A673 (cell line): ENCODE measurements at regions not wholly inside any gene's neighbourhood (a gene's known extent, or its start where the extent isn't known, plus 50 kb on each side); places are given as distances from the start of the nearest gene placed in this dataset.

Experiments used
- BruUV-seq: library from RNA; stranded (reverse); fragments of 400-500 nt; replicated peaks from 2 replicates; lab custom pipeline; 2021; lab: Mats Ljungman, UMichigan
- CTCF ChIA-PET: fragments of 300-600 bp; sonication (Branson Sonifier 250); formaldehyde crosslinking; loops from one replicate; lab custom pipeline; 2022; ENCODE audit warnings: antibody characterized with exemption; lab: Charles Lee
- POLR2A ChIA-PET: fragments of 300-600 bp; sonication (Branson Sonifier 250); formaldehyde crosslinking; loops from one replicate; lab custom pipeline; 2022; ENCODE audit warnings: antibody characterized with exemption; ENCODE audit not compliant: low non-redundant PET; lab: Charles Lee
- DNase-seq: peaks from one replicate; pipeline ENCODE4 v3.0.0-alpha.2; 2015; ENCODE audit warnings: low spot score
- H3K27ac ChIP-seq: fragments of 200-600 bp; sonication (generic); 2 replicates; pipeline ENCODE4 v1.5.1; 2016; ENCODE audit warnings: mixed run types, low read depth, mild to moderate bottlenecking, mixed read lengths, antibody characterized with exemption, low read length; ENCODE audit not compliant: poor library complexity, severe bottlenecking
- H3K27me3 ChIP-seq: fragments of 200-600 bp; sonication (generic); replicated peaks from 2 replicates; pipeline ENCODE4 v1.6.1; 2017; ENCODE audit warnings: mixed run types, low read depth, mild to moderate bottlenecking, mixed read lengths, antibody characterized with exemption, low read length; ENCODE audit not compliant: insufficient read depth, poor library complexity
- H3K36me3 ChIP-seq: fragments of 200-600 bp; sonication (generic); 2 replicates; pipeline ENCODE4 v1.6.1; 2016; ENCODE audit warnings: mixed run types, mild to moderate bottlenecking, mixed read lengths, antibody characterized with exemption, low read length; ENCODE audit not compliant: insufficient read depth, poor library complexity, severe bottlenecking
- H3K4me1 ChIP-seq: fragments of 200-600 bp; sonication (generic); 2 replicates; pipeline ENCODE4 v1.6.1; 2017; ENCODE audit warnings: mixed run types, mild to moderate bottlenecking, mixed read lengths, antibody characterized with exemption, low read length; ENCODE audit not compliant: insufficient read depth, poor library complexity, severe bottlenecking
- H3K4me3 ChIP-seq: fragments of 200-600 bp; sonication (generic); 2 replicates; pipeline ENCODE4 v1.5.1; 2016; ENCODE audit warnings: low read depth, mixed run types, mild to moderate bottlenecking, mixed read lengths, low read length; ENCODE audit not compliant: poor library complexity, severe bottlenecking
- H3K9me3 ChIP-seq: fragments of 200-600 bp; sonication (generic); 2 replicates; pipeline ENCODE4 v1.6.1; 2016; ENCODE audit warnings: mixed run types, low read depth, mild to moderate bottlenecking, mixed read lengths, antibody characterized with exemption, low read length; ENCODE audit not compliant: poor library complexity, severe bottlenecking
- CTCF ChIP-seq: fragments of 300-800, 200-600 bp; sonication (generic); conservative IDR thresholded peaks from 2 replicates; pipeline ENCODE4 v1.5.1; 2017; ENCODE audit warnings: low read depth, mild to moderate bottlenecking, antibody characterized with exemption, low read length, moderate library complexity, mixed read lengths
- EZH2 ChIP-seq: fragments of 200-600 bp; sonication (generic); IDR thresholded peaks from 2 replicates; pipeline ENCODE4 v1.6.1; 2017; ENCODE audit warnings: borderline replicate concordance, low read depth, mild to moderate bottlenecking, mixed read lengths, antibody characterized with exemption, low read length; ENCODE audit not compliant: poor library complexity, severe bottlenecking
- intact Hi-C: fragments of 100-400 bp; cut with micrococcal nuclease; formaldehyde crosslinking; loops from one replicate; pipeline ENCODE4 v1.10.0; 2022; ENCODE audit not compliant: unreplicated experiment

GRCh38 chr15:31887246-31887645, 143.1 kb upstream of the CHRNA7 start:
- TF ChIP-seq EZH2, result no peak
- 0 out of 2 replicates have a peak, but pooled peaks have one; percentile 12 for TF ChIP-seq CTCF
- no peak for DNase-seq
- no peak overlapping the region for H3K27ac ChIP-seq
- intact Hi-C loops, result no loop called here
- no peaks in the 10 kb centered on the region for H3K27me3 ChIP-seq
- ChIA-PET POLR2A (no interaction called here), CTCF (no interaction called here)
- no TSS peak for BruUV-seq
- no peaks in the 10 kb centered on the region for H3K36me3 ChIP-seq
- no peaks in the 10 kb centered on the region for H3K4me1 ChIP-seq
- H3K4me3 ChIP-seq, result no peak overlapping the region
- no peaks in the 10 kb centered on the region for H3K9me3 ChIP-seq

- CTCF ChIA-PET, result no interaction called here
- no TSS peak for BruUV-seq
- no peak for DNase-seq
- peaks cover 4% of the 10 kb centered on the region for H3K9me3 ChIP-seq
- no peak overlapping the region for H3K27ac ChIP-seq
- intact Hi-C loops, result no loop called here
- no peaks in the 10 kb centered on the region for H3K27me3 ChIP-seq
- H3K4me1 ChIP-seq, result no peaks in the 10 kb centered on the region
- H3K4me3 ChIP-seq, result no peak overlapping the region
- POLR2A ChIA-PET, result no interaction called here
- no peaks in the 10 kb centered on the region for H3K36me3 ChIP-seq
- TF ChIP-seq CTCF (no peak), EZH2 (no peak)
Measured at GRCh38 chr15:31892513-31892912, 137.8 kb upstream of the CHRNA7 start.

GRCh38 chr15:31893780-31894179, 136.5 kb upstream of the CHRNA7 start:
- ChIA-PET POLR2A (no interaction called here), CTCF (no interaction called here)
- no peaks in the 10 kb centered on the region for H3K36me3 ChIP-seq
- no peak for DNase-seq
- H3K4me3 ChIP-seq, result no peak overlapping the region
- H3K27ac ChIP-seq, result no peak overlapping the region
- no peak for TF ChIP-seq EZH2
- TF ChIP-seq CTCF, result no peak
- intact Hi-C loops, result no loop called here
- no peaks in the 10 kb centered on the region for H3K27me3 ChIP-seq
- no TSS peak for BruUV-seq
- no peaks in the 10 kb centered on the region for H3K4me1 ChIP-seq
- peaks cover 9% of the 10 kb centered on the region for H3K9me3 ChIP-seq
